Ishikawa (cell line): ENCODE measurements at regions not wholly inside any gene's neighbourhood (a gene's known extent, or its start where the extent isn't known, plus 50 kb on each side); places are given as distances from the start of the nearest gene placed in this dataset.

Experiments used
- CEBPB ChIP-seq: IDR thresholded peaks from 2 replicates; pipeline ENCODE4 v1.6.1; 2012
- EP300 ChIP-seq: IDR thresholded peaks from 2 replicates; pipeline ENCODE4 v1.6.1; 2012; ENCODE audit warnings: borderline replicate concordance
- FOXM1 ChIP-seq: IDR thresholded peaks from 2 replicates; pipeline ENCODE4 v1.6.1; 2012; ENCODE audit warnings: low read depth, borderline replicate concordance
- TAF1 ChIP-seq: IDR thresholded peaks from 2 replicates; pipeline ENCODE4 v1.6.1; 2012; ENCODE audit warnings: low read depth, mild to moderate bottlenecking
- TCF12 ChIP-seq: IDR thresholded peaks from 2 replicates; pipeline ENCODE4 v1.6.1; 2012; ENCODE audit warnings: low read depth
- TEAD4 ChIP-seq: IDR thresholded peaks from 2 replicates; pipeline ENCODE4 v1.6.1; 2012
- YY1 ChIP-seq: IDR thresholded peaks from 2 replicates; pipeline ENCODE4 v1.6.1; 2012; ENCODE audit warnings: low read depth
- ZBTB7A ChIP-seq: IDR thresholded peaks from 2 replicates; pipeline ENCODE4 v1.6.1; 2012; ENCODE audit warnings: low read depth
- TF ChIP-seq, protein P1 (sequence below): IDR thresholded peaks from 2 replicates; pipeline ENCODE4 v1.6.1; 2012
- TF ChIP-seq, protein P2 (sequence below): IDR thresholded peaks from 2 replicates; pipeline ENCODE4 v1.6.1; 2012
- TF ChIP-seq, protein P3 (sequence below): IDR thresholded peaks from 2 replicates; pipeline ENCODE4 v1.6.1; 2012; ENCODE audit warnings: low read depth, mild to moderate bottlenecking

DNA sequence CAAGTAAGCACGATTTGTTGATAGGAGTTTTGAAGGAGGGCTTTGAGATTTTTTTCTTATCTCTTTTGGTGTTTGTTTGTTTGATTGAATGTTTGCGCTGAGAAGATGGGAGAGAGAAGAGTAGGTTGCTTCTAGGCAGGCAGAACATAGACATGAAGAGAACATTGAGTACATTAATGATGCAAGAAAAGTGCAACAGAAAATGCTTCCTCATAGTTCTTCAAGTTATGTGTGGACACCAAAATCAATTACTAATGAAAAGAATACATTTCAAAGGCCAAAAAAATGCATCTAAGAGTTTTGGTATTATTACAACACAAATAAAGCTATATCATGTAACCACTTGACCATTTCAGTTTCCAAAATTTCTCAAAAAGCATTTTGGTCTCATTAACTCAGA lies 191.0 kb upstream of the PPARGC1A start:
- TF ChIP-seq, protein P1, sequence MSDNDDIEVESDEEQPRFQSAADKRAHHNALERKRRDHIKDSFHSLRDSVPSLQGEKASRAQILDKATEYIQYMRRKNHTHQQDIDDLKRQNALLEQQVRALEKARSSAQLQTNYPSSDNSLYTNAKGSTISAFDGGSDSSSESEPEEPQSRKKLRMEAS: no peak
- no peak for TF ChIP-seq CEBPB
- TF ChIP-seq ZBTB7A: no peak
- no peak for TF ChIP-seq TAF1
- no peak for TF ChIP-seq TEAD4
- no peak for TF ChIP-seq EP300
- no peak for TF ChIP-seq TCF12
- TF ChIP-seq, protein P2, sequence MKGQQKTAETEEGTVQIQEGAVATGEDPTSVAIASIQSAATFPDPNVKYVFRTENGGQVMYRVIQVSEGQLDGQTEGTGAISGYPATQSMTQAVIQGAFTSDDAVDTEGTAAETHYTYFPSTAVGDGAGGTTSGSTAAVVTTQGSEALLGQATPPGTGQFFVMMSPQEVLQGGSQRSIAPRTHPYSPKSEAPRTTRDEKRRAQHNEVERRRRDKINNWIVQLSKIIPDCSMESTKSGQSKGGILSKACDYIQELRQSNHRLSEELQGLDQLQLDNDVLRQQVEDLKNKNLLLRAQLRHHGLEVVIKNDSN: no peak
- no peak for TF ChIP-seq FOXM1
- TF ChIP-seq, protein P3, sequence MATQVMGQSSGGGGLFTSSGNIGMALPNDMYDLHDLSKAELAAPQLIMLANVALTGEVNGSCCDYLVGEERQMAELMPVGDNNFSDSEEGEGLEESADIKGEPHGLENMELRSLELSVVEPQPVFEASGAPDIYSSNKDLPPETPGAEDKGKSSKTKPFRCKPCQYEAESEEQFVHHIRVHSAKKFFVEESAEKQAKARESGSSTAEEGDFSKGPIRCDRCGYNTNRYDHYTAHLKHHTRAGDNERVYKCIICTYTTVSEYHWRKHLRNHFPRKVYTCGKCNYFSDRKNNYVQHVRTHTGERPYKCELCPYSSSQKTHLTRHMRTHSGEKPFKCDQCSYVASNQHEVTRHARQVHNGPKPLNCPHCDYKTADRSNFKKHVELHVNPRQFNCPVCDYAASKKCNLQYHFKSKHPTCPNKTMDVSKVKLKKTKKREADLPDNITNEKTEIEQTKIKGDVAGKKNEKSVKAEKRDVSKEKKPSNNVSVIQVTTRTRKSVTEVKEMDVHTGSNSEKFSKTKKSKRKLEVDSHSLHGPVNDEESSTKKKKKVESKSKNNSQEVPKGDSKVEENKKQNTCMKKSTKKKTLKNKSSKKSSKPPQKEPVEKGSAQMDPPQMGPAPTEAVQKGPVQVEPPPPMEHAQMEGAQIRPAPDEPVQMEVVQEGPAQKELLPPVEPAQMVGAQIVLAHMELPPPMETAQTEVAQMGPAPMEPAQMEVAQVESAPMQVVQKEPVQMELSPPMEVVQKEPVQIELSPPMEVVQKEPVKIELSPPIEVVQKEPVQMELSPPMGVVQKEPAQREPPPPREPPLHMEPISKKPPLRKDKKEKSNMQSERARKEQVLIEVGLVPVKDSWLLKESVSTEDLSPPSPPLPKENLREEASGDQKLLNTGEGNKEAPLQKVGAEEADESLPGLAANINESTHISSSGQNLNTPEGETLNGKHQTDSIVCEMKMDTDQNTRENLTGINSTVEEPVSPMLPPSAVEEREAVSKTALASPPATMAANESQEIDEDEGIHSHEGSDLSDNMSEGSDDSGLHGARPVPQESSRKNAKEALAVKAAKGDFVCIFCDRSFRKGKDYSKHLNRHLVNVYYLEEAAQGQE: no peak
- no peak for TF ChIP-seq YY1
